ENCODE measurements at regions not wholly inside any gene's neighbourhood (a gene's known extent, or its start where the extent isn't known, plus 50 kb on each side); places are given as distances from the start of the nearest gene placed in this dataset.

DNA sequence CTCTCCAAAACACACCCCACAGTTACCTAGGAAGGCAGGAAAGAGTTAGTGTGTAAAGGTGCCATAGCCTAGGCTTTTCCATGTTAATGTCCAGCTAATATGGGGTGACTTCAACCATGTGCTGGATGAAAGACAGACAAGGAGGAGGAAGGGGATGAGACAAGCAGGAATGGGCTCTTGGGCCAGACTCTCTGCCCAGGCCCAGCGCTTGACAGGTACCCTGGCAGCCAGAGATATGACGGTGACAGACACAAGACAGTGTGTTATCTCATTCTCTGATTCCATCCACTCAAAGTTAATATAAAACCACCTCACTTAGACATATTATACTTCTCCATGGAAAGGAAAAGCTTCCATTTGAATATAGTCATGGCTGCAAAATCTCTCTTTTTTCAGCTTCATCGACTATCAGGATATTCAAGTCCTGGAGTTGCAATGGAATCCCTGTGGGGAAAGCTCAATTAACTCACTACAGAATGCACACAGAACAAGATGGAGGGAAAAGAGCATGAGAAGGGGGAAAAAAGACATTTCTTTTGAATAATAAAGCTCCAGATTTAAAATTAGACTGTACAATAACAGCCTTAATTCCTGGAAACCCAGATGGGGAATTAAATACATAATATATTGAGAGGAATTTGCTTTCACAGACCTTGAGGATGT lies 596.7 kb downstream of the TOX3 start:
- Histone ChIP-seq H3K9me3 (no peaks in the 10 kb centered on the region), H3K27me3 (no peaks in the 10 kb centered on the region), H3K4me3 (no peak overlapping the region), H3K36me3 (no peaks in the 10 kb centered on the region)
- DNase-seq = no peak

DNA sequence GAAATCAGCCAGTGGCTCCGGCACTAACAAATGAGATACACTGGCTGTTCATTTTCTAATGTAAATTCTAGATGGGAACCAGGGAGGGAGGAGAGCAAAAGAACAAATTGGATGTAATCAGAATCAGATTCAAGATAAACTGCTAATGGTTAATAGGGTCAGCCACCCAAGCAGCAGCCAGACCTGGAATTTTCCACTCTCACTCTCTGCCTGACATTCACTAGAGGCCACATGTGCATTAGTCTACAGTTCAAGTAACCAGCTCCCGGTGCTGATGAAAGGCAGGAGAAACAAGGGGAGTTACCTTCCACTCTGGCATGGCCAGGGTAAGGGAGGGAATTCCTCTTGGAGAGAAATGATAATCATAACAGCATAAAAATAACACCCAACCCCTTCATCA lies 597.7 kb downstream of the TOX3 start:
- H3K27me3 ChIP-seq = no peaks in the 10 kb centered on the region
- no peak for DNase-seq
- H3K9me3 ChIP-seq = no peaks in the 10 kb centered on the region
- H3K4me3 ChIP-seq = no peak overlapping the region
- H3K36me3 ChIP-seq = no peaks in the 10 kb centered on the region

DNA sequence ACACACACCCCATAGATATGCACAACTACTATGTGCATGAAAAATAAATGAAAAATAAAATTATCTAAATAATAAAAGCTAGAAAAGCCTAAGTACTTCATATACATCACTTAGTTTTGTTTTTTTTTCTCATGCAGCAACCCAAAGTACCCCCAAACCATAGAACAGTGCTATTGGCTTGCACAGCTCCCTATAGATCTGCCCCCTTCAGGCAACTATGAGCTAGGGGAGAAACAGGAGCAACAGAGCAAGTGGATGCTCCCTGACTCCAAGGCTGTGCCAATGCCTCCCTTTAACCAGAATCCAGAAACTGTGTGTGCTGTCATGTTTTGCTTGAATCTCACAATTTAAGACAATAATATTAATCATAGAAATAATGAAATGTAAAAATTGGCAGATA lies 605.5 kb downstream of the TOX3 start:
- no peaks in the 10 kb centered on the region for H3K9me3 ChIP-seq
- no peak overlapping the region for H3K4me3 ChIP-seq
- no peaks in the 10 kb centered on the region for H3K36me3 ChIP-seq
- DNase-seq = no peak
- no peaks in the 10 kb centered on the region for H3K27me3 ChIP-seq

DNA sequence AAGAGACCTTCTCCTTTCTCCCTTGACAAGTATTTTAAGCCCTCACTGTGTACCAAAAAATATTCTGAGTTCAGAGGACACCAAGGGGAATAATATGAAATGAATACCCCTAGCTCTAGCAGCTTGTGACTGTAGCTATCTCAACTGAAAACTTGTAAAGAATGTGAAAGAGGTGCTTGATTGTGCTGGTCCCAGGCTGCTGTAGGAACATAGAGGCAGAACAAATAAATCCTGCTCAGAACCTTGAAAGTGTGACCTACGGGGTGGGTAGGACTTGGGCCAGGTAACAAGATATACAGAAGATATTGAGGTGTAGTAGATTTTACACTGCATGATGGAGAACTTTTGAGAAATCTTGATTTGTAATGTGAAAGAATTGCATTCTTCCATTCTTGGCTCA lies 606.8 kb downstream of the TOX3 start:
- no peaks in the 10 kb centered on the region for H3K9me3 ChIP-seq
- no peak for DNase-seq
- H3K4me3 ChIP-seq = no peak overlapping the region
- no peaks in the 10 kb centered on the region for H3K36me3 ChIP-seq
- H3K27me3 ChIP-seq = no peaks in the 10 kb centered on the region

DNA sequence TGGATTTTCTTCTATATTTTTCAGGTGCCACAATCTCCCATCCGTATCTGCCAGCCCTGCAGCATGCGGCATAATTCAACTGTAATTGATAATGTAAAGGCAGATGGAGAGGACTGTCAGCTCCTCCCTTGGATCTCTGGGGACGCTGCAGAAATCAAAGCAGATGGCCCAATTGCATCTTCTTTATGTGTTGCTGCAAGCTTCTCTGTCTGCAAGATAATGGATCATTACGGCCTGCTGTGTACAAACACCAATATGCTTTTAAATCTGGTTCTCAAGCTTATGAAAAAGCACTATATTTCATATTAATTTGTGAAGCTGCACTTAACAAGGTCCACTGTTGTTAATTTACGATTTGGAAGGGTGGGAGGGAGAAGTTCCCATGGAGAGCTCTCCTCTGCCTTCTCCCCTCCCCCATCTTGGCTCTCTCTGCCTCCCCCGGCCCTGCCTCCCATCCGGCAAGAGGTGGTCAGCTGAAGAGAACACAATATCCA lies 607.5 kb downstream of the TOX3 start:
- H3K27me3 ChIP-seq = no peaks in the 10 kb centered on the region
- H3K9me3 ChIP-seq = no peaks in the 10 kb centered on the region
- DNase-seq = no peak
- H3K4me3 ChIP-seq = no peak overlapping the region
- H3K36me3 ChIP-seq = no peaks in the 10 kb centered on the region

GRCh38 chr16:51938861-51939260 lies 608.1 kb downstream of the TOX3 start:
- Histone ChIP-seq H3K4me3 (no peak overlapping the region), H3K36me3 (no peaks in the 10 kb centered on the region), H3K27me3 (no peaks in the 10 kb centered on the region), H3K9me3 (no peaks in the 10 kb centered on the region)
- no peak for DNase-seq

DNA sequence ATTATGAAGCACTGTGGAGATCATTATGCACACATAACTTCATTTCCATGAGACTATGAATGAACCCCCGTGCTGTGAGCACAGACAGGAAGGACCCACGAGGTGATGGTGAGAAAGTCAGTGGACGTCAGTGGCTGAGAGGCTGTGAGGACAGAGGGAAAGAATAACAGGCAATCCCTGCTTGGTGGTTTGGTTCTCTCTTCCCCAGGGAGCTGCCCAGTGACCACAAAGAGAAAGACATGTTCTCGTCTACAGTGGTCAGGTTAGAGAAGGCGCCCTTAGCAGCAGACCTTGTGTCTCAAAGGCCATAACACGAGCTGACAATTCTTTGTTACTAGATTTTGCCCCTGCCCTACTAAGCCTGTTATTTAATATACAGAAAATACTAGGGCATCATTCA lies 609.2 kb downstream of the TOX3 start:
- H3K27me3 ChIP-seq = no peaks in the 10 kb centered on the region
- H3K4me3 ChIP-seq = no peak overlapping the region
- H3K9me3 ChIP-seq = no peaks in the 10 kb centered on the region
- no peaks in the 10 kb centered on the region for H3K36me3 ChIP-seq
- no peak for DNase-seq

DNA sequence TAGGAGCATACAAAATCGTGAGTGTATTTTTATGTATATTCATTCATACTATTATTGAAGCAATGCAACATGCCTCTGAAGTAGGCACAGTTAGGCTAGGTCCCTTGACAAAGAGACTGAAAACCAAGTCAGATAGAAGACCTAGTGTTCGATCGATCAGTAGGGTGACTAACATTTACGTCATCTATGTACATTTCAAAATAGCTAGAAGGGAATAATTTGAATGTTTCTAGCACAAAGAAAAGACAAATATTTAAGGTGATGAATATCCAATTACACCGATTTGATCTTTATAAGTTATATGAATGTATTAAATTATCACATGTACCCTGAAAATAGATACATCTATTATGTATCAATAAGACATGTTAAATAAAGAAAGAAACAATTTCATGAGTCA lies 610.1 kb downstream of the TOX3 start:
- H3K36me3 ChIP-seq = no peaks in the 10 kb centered on the region
- no peaks in the 10 kb centered on the region for H3K27me3 ChIP-seq
- no peak overlapping the region for H3K4me3 ChIP-seq
- no peaks in the 10 kb centered on the region for H3K9me3 ChIP-seq
- no peak for DNase-seq

- Histone ChIP-seq H3K4me3 (no peak overlapping the region), H3K36me3 (no peaks in the 10 kb centered on the region), H3K27me3 (peaks cover 8% of the 10 kb centered on the region; the same call in 1 of the 2 replicates), H3K9me3 (no peaks in the 10 kb centered on the region)
- DNase-seq = no peak
Observed at GRCh38 chr16:51932317-51932716, 614.6 kb downstream of the TOX3 start.

DNA sequence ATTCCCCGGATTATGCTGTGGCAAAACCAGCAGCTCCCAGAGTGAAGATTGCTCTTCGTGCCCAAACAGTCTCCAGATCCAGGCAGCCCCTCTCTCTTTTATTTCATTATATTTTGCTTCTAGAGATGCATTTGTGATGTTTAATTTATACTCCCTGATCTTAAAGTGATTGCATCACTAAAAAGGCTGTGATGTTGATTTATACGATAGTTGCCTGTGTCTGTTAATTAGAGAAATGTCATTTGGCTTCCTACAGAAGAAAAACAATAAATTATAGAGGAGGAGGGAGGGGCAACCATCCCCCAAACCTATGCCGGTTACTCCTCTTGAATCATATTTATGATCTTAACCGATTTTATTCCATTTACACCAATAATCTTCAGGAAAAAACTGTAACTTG lies 615.3 kb downstream of the TOX3 start:
- Histone ChIP-seq H3K27me3 (peaks cover 8% of the 10 kb centered on the region), H3K9me3 (no peaks in the 10 kb centered on the region), H3K4me3 (no peak overlapping the region), H3K36me3 (no peaks in the 10 kb centered on the region)
- DNase-seq = no peak

GRCh38 chr16:51924744-51925143 lies 622.2 kb downstream of the TOX3 start:
- H3K27me3 ChIP-seq = peaks cover 2% of the 10 kb centered on the region; the same call in 1 of the 2 replicates
- H3K9me3 ChIP-seq = 0 out of 2 replicates have a peak, but pooled peaks cover 2% of the 10 kb centered on the region
- no peak for DNase-seq
- H3K36me3 ChIP-seq = no peaks in the 10 kb centered on the region
- no peak overlapping the region for H3K4me3 ChIP-seq

- Histone ChIP-seq H3K4me3 (no peak overlapping the region), H3K27me3 (peaks cover under 1% of the 10 kb centered on the region; the same call in 1 of the 2 replicates), H3K9me3 (0 out of 2 replicates have a peak, but pooled peaks cover 2% of the 10 kb centered on the region), H3K36me3 (no peaks in the 10 kb centered on the region)
- DNase-seq = no peak
Observed at GRCh38 chr16:51922476-51922875, 624.5 kb downstream of the TOX3 start.

DNA sequence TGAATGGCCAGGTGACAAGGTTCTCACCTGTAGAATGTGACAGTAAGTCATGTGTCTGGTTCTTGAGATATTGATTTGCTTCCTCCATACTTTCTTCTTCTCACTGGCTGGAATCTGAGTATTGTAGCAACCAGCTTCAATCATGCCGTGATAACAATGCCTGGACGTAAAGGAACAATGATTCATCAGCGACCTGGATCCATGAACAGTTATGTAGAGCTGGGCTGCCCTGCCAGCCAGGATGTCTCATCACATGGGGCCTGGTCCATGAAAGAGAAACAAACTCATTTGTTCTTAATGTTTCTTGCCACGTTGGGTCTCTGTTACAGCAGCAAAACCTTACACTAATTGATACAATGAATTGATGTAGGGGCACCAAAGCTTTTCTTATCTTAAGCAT lies 627.2 kb downstream of the TOX3 start:
- Histone ChIP-seq H3K9me3 (no peaks in the 10 kb centered on the region), H3K27me3 (no peaks in the 10 kb centered on the region), H3K36me3 (no peaks in the 10 kb centered on the region), H3K4me3 (no peak overlapping the region)
- peak; percentile 72 for DNase-seq

DNA sequence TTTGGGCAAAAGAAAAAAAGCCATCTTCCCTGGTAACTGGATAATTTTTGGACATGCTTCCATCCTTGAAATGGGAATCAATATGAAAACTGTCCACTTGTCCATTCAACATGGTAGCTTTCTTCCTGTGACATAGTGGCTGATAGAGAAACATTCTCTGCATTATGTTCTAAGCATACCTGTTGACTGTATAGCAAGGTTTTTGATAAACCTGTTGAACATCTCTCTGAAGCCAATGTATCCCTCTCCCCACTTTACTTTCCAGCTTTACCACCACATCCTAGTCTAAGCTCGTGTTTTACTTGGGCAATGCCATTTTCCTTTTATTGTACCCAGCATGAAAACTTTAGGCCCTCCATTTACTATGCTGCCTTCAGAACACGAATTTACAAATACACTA lies 630.1 kb downstream of the TOX3 start:
- Histone ChIP-seq H3K9me3 (no peaks in the 10 kb centered on the region), H3K4me3 (no peak overlapping the region), H3K27me3 (no peaks in the 10 kb centered on the region), H3K36me3 (no peaks in the 10 kb centered on the region)
- no peak for DNase-seq

GRCh38 chr16:51916231-51916630 lies 630.7 kb downstream of the TOX3 start:
- Histone ChIP-seq H3K27me3 (no peaks in the 10 kb centered on the region), H3K36me3 (no peaks in the 10 kb centered on the region), H3K4me3 (no peak overlapping the region), H3K9me3 (no peaks in the 10 kb centered on the region)
- DNase-seq = no peak

GRCh38 chr16:51907680-51908079 lies 639.3 kb downstream of the TOX3 start:
- Histone ChIP-seq H3K4me3 (no peak overlapping the region), H3K27me3 (no peaks in the 10 kb centered on the region), H3K36me3 (no peaks in the 10 kb centered on the region), H3K9me3 (no peaks in the 10 kb centered on the region)
- no peak for DNase-seq

- no peaks in the 10 kb centered on the region for H3K36me3 ChIP-seq
- peaks cover 6% of the 10 kb centered on the region; the same call in 1 of the 2 replicates for H3K9me3 ChIP-seq
- H3K27me3 ChIP-seq = no peaks in the 10 kb centered on the region
- peak; percentile 70 for DNase-seq
- no peak overlapping the region for H3K4me3 ChIP-seq
Observed at GRCh38 chr16:51900221-51900780, 646.6 kb downstream of the TOX3 start.

DNA sequence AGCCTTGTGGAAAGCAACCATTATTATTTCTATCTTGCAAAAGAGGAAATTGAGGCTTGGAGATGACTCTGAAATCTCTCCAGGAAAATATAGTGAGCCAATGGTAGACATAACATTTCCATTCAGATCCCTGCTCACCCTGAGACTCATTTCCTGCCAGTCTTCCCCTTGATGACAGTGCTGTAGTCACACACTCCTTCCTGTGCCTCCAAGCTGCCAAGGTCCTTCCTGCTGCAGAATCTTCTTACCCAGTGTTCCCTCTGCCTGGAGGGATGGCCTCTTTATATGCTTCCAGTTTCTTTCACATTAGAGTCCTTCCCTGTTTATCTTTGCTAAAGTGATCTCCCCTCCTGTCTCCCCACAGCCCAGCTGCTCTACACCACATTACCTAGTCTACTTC lies 648.1 kb downstream of the TOX3 start:
- no peaks in the 10 kb centered on the region for H3K36me3 ChIP-seq
- peak; percentile 61 for DNase-seq
- H3K9me3 ChIP-seq = peaks cover 6% of the 10 kb centered on the region; the same call in 1 of the 2 replicates
- H3K27me3 ChIP-seq = no peaks in the 10 kb centered on the region
- H3K4me3 ChIP-seq = no peak overlapping the region
